Spleen (tissue), 11 donors: ENCODE measurements at regions not wholly inside any gene's neighbourhood (a gene's known extent, or its start where the extent isn't known, plus 50 kb on each side); places are given as distances from the start of the nearest gene placed in this dataset.

Experiments
- DNase-seq: peaks from one replicate; pipeline ENCODE4 v3.0.0-alpha.2; 2020
- H3K27ac ChIP-seq, 8 donors: fragments of 200-600 bp; sonication (generic) in 7 of 8; 1 replicate in 4 of 8; 2 replicates in 4 of 8; pipeline versions ENCODE4 v1.5.0 to v1.8.0; 2016 to 2021; ENCODE audit warnings: inconsistent platforms in 4 of 8, mild to moderate bottlenecking in 4 of 8, moderate library complexity in 1 of 8
- H3K27me3 ChIP-seq, 7 donors: fragments of 200-600 bp; sonication (generic) in 6 of 7; replicated peaks in 1 of 7; 1 replicate in 4 of 7; 2 replicates in 3 of 7; pipeline versions ENCODE4 v1.5.0 to v1.8.0; 2016 to 2021; ENCODE audit warnings: inconsistent platforms in 3 of 7, mild to moderate bottlenecking in 1 of 7
- H3K36me3 ChIP-seq, 6 donors: fragments of 200-600 bp; sonication (generic) in 5 of 6; 1 replicate in 4 of 6; 2 replicates in 2 of 6; pipeline versions ENCODE4 v1.5.0 to v1.8.0; 2016 to 2021; ENCODE audit warnings: inconsistent platforms in 2 of 6
- H3K4me1 ChIP-seq, 6 donors: fragments of 200-600 bp; sonication (generic) in 5 of 6; 1 replicate in 3 of 6; 2 replicates in 3 of 6; pipeline versions ENCODE4 v1.5.0 to v1.8.0; 2016 to 2021; ENCODE audit warnings: inconsistent platforms in 3 of 6
- H3K4me3 ChIP-seq, 8 donors: fragments of 200-600 bp; sonication (generic) in 7 of 8; 1 replicate in 4 of 8; 2 replicates in 4 of 8; pipeline versions ENCODE4 v1.5.0 to v1.8.0; 2016 to 2021; ENCODE audit warnings: inconsistent platforms in 4 of 8, mild to moderate bottlenecking in 4 of 8, moderate library complexity in 2 of 8
- H3K9me3 ChIP-seq, 8 donors: fragments of 200-600 bp; sonication (generic) in 7 of 8; 1 replicate in 4 of 8; 2 replicates in 4 of 8; pipeline versions ENCODE4 v1.5.0 to v1.8.0; 2016 to 2021; ENCODE audit warnings: inconsistent platforms in 4 of 8
- CTCF ChIP-seq, 11 experiments: fragments of 200-600 bp in 7 of 11; fragments of 450-650 bp in 4 of 11; sonication (generic) in 4 of 11; IDR thresholded peaks in 8 of 11; conservative IDR thresholded peaks in 3 of 11; 1 replicate in 7 of 11; 2 replicates in 4 of 11; pipeline versions ENCODE4 v1.4.0 to v1.8.0; 2016 to 2021; ENCODE audit warnings: antibody characterized with exemption in 11 of 11, inconsistent platforms in 4 of 11, mild to moderate bottlenecking in 1 of 11
- POLR2A ChIP-seq, 3 donors: fragments of 450-650 bp; IDR thresholded peaks; one replicate each; pipeline ENCODE4 v1.5.1; 2017; ENCODE audit warnings: antibody characterized with exemption in 3 of 3, mild to moderate bottlenecking in 1 of 3
- POLR2AphosphoS5 ChIP-seq, 3 donors: sonication (generic); formaldehyde crosslinking; IDR thresholded peaks; one replicate each; pipeline ENCODE4 v1.5.1; 2017; ENCODE audit warnings: antibody characterized with exemption in 3 of 3
- WGBS, 5 donors: extraction: QIAGEN DNeasy Blood & Tissue Kit in 3 of 5; methylation state at CpG; one replicate each; pipeline versions ENCODE4 v1.1.5 to v1.1.7; 2013 to 2018; 5-methylcytosine and 5-hydroxymethylcytosine counted together
- intact Hi-C: fragments of 100-400 bp; cut with DNase I; formaldehyde crosslinking; loops from one replicate; pipeline ENCODE4 v1.15.0; 2023; ENCODE audit warnings: low total_unique reads
- donor health status: healthy with polysubstance abuse.
- donor health status: DM: no; HTN: no; CAD: no; lungs with moderate emphysema.
- donor health status: DM: no; HTN: no; CAD: no.
- donor health status: Bipolar disorder and iron deficiency.
- donor health status: healthy.
- donor health status: DM: no; HTN: no; CAD: no.
- donor health status: DM: yes; HTN: yes; CAD: no.

GRCh38 chr9:17005056-17005823 is 129.6 kb upstream of the CNTLN start:
- peaks cover 0 to 5% (median 0%) of the 10 kb centered on the region in 7 donors for H3K27me3 ChIP-seq
- TF ChIP-seq POLR2A (IDR thresholded peaks at IDR 0.05) (no peak), CTCF (IDR thresholded peaks at IDR 0.05 in 8 of 11, conservative IDR thresholded peaks at IDR 0.05 in 3 of 11) (no peak), POLR2AphosphoS5 (IDR thresholded peaks at IDR 0.05) (no peak)
- no peak for DNase-seq
- intact Hi-C loops: no loop called here
- no peak overlapping the region for H3K27ac ChIP-seq
- H3K4me3 ChIP-seq: no peak overlapping the region
- H3K4me1 ChIP-seq: no peaks in the 10 kb centered on the region
- H3K9me3 ChIP-seq: no peaks in the 10 kb centered on the region
- no peaks in the 10 kb centered on the region for H3K36me3 ChIP-seq
- 24 to 41% (median 27%) methylated on average over 12 of the region's 12 CpGs for WGBS, 5 donors

GRCh38 chr9:17004500-17004899 is 130.3 kb upstream of the CNTLN start:
- intact Hi-C loops: no loop called here

GRCh38 chr9:17003576-17004240 is 131.1 kb upstream of the CNTLN start:
- 93 to 100% (median 97%) methylated on average over 1 of the region's 1 CpG for WGBS, 5 donors
- intact Hi-C loops: no loop called here
- TF ChIP-seq POLR2A (IDR thresholded peaks at IDR 0.05) (no peak), CTCF (IDR thresholded peaks at IDR 0.05 in 8 of 11, conservative IDR thresholded peaks at IDR 0.05 in 3 of 11) (no peak), POLR2AphosphoS5 (IDR thresholded peaks at IDR 0.05) (no peak)

More at GRCh38 chr9:17004500-17004899, 130.3 kb upstream of the CNTLN start:
- H3K9me3 ChIP-seq: no peaks in the 10 kb centered on the region
- TF ChIP-seq POLR2AphosphoS5 (IDR thresholded peaks at IDR 0.05): no peak
- no peak for TF ChIP-seq POLR2A (IDR thresholded peaks at IDR 0.05)
- TF ChIP-seq CTCF (IDR thresholded peaks at IDR 0.05 in 8 of 11, conservative IDR thresholded peaks at IDR 0.05 in 3 of 11): no peak
- peaks cover 0 to 5% (median 0%) of the 10 kb centered on the region in 7 donors for H3K27me3 ChIP-seq
- 67 to 77% (median 69%) methylated on average over 5 of the region's 5 CpGs for WGBS, 5 donors
- no peaks in the 10 kb centered on the region for H3K4me1 ChIP-seq
- H3K36me3 ChIP-seq: no peaks in the 10 kb centered on the region
- no peak overlapping the region for H3K27ac ChIP-seq
- no peak for DNase-seq
- no peak overlapping the region for H3K4me3 ChIP-seq

GRCh38 chr9:16996901-16997491 is 126.5 kb upstream of the BNC2 start:
- H3K27me3 ChIP-seq: no peaks in the 10 kb centered on the region
- 87 to 94% (median 88%) methylated on average over 2 of the region's 2 CpGs for WGBS, 5 donors
- H3K27ac ChIP-seq: no peak overlapping the region
- intact Hi-C loops: no loop called here
- no peaks in the 10 kb centered on the region for H3K36me3 ChIP-seq
- no peaks in the 10 kb centered on the region for H3K4me1 ChIP-seq
- TF ChIP-seq POLR2AphosphoS5 (IDR thresholded peaks at IDR 0.05): no peak
- TF ChIP-seq CTCF (IDR thresholded peaks at IDR 0.05 in 8 of 11, conservative IDR thresholded peaks at IDR 0.05 in 3 of 11): no peak
- no peak for TF ChIP-seq POLR2A (IDR thresholded peaks at IDR 0.05)
- peaks cover 0 to 54% (median 43%) of the 10 kb centered on the region in 8 donors for H3K9me3 ChIP-seq
- no peak for DNase-seq
- no peak overlapping the region for H3K4me3 ChIP-seq

More at GRCh38 chr9:17003576-17004240, 131.1 kb upstream of the CNTLN start:
- Histone ChIP-seq H3K4me3 (no peak overlapping the region), H3K36me3 (no peaks in the 10 kb centered on the region), H3K4me1 (no peaks in the 10 kb centered on the region), H3K27me3 (peaks cover 0 to 5% (median 0%) of the 10 kb centered on the region in 7 donors), H3K9me3 (peaks cover 0 to 2% (median 0%) of the 10 kb centered on the region in 8 donors), H3K27ac (no peak overlapping the region)
- no peak for DNase-seq
